ENCODE measurements at regions not wholly inside any gene's neighbourhood (a gene's known extent, or its start where the extent isn't known, plus 50 kb on each side); places are given as distances from the start of the nearest gene placed in this dataset.
A peak's percentile ranks its signal among the peaks of the same experiment; 100 is the strongest.

GRCh38 chr2:5057891-5058351 is 634.3 kb upstream of the SOX11 start:
- DNase-seq (ENCODE audit: low spot score) = no peak

GRCh38 chr2:5060956-5061355 is 631.2 kb upstream of the SOX11 start:
- DNase-seq (ENCODE audit: low spot score) = no peak

- no peak for DNase-seq (ENCODE audit: low spot score)
Measured at GRCh38 chr2:5064687-5065086, 627.5 kb upstream of the SOX11 start.

- DNase-seq (ENCODE audit: low spot score) = no peak
Measured at GRCh38 chr2:5067816-5068215, 624.4 kb upstream of the SOX11 start.

GRCh38 chr2:5070257-5070656 is 621.9 kb upstream of the SOX11 start:
- no peak for DNase-seq (ENCODE audit: low spot score)

GRCh38 chr2:5074733-5075132 is 617.5 kb upstream of the SOX11 start:
- no peak for DNase-seq (ENCODE audit: low spot score)

DNA sequence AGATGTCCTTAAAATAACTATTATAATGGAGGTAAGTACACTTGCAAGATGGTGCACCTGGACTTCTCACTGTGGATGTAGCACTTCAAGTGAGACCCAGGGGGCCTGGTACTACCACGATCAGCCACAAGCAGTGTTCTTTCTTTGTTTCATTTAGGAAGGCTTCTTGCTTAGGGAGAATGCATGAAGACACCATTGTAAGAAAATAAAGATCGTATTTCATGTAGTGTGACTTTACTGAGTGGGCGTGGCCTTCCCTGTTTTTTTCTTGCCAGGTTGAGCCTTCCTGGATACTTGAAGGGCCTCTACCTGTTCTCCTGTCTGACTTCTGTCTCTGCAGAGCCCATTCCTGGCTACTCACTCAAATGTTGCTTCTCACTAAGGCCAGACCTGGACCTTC is 615.6 kb upstream of the SOX11 start:
- no peak for DNase-seq (ENCODE audit: low spot score)

DNA sequence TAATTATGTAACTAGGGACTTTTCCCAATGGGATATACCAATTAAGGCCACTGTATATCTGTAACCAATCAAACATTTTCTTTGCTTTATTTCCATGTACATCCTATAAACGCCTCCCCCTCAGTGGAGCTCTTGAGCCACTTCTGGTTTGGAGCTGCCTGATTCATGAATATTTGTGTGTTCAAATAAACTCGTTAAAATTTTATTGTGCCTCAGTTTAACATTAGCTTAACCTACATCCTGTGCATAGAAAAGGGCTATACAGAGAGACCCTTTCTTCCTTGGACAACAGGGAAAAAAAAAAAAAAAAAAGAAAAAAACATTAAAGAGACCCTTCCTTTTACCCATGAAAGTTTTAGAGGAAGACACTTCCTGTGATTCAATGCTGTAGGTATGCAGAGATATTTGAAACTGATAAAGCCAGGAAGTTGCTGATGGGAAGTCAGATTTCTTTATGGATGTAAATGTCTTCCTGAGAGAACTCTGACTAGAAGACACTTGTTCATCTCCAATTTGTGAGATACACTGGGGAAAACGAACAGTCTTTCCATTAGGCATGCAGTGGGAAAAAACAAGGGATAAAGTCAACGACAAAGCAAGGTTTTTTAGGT is 614.6 kb upstream of the SOX11 start:
- DNase-seq (ENCODE audit: low spot score) = no peak

GRCh38 chr2:5083402-5083801 is 608.8 kb upstream of the SOX11 start:
- no peak for DNase-seq (ENCODE audit: low spot score)

- peak; percentile 19 for DNase-seq (ENCODE audit: low spot score)
Measured at GRCh38 chr2:5089409-5089808, 602.8 kb upstream of the SOX11 start.

DNA sequence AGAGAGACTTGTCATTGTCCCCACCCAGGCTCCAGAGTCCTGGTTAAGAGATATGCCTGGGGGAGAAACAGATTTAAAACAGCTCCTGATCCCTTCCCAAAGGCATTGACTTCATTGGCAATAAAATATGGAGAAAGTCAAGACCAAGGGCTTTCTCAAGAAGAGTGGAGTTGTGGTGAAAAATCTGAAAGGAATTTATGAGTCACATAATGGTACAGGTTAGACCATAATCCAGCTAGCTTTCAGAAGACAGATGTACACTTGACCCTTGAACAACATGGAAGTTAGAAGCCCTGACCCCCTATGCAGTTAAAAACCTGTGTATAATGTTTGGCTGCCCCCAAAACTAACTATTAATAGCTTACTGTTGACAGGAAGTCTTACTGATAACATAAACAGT is 599.1 kb upstream of the SOX11 start:
- no peak for DNase-seq (ENCODE audit: low spot score)

DNA sequence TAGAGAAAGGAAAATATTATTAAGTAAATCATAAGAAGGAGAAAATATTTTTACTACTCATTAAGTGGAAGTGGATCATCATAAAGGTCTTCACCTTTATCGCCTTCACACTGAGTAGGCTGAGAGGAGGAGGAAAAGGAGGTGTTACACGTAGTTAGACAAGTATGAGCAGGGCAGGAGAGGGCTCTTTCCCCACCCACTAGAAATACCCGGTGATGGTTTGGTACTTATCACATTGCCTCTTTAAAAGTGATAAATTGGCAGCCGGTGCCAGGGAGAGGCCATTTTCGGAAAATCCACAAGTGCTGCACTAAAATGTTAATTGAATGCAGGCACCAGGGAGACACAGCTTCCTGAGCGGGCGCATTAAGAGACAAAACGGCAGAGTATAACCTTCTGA is 598.7 kb upstream of the SOX11 start:
- DNase-seq (ENCODE audit: low spot score) = no peak

GRCh38 chr2:5094192-5094591 is 598.0 kb upstream of the SOX11 start:
- no peak for DNase-seq (ENCODE audit: low spot score)

GRCh38 chr2:5098286-5098685 is 593.9 kb upstream of the SOX11 start:
- no peak for DNase-seq (ENCODE audit: low spot score)

GRCh38 chr2:5102823-5103222 is 589.4 kb upstream of the SOX11 start:
- no peak for DNase-seq (ENCODE audit: low spot score)

DNA sequence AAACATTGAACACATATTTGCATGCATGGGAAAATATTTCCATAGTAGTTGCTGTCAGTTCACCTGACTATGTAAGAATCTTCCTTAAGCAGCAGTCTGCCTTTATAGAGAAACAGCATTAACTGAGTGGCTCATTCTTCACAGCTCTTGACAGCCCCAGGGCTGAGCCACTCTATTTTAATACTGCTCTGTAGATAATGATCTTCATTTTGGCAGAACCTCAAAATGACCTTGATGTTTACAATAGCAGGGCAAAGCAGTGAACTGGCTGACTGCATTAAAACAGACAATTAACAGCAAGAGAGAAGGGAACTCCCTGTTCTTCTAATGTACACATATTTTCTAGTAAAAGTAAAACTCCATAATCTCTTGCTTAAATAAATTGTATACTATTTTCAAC is 580.6 kb upstream of the SOX11 start:
- DNase-seq (ENCODE audit: low spot score) = peak; percentile 77

DNA sequence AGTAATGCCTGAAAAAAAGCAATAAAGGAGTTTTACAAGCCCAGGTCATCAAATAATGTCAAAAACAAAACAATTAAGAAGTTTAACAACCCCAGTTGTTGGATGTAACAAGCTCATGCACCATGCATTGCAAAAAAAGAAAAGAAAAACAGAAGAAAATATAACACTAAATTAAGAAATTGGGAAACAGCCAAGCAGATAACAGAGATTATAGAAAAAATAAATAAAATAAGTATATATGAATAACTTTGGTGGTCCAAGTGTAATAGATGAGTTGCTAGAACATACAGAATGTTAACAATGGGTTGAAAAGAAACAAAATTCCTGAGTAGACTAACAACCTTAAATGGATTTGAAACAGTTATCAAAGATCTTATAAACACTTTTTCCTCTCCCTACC is 573.1 kb upstream of the SOX11 start:
- no peak for DNase-seq (ENCODE audit: low spot score)

GRCh38 chr2:5121121-5121520 is 571.1 kb upstream of the SOX11 start:
- DNase-seq (ENCODE audit: low spot score) = peak; percentile 15

GRCh38 chr2:5121642-5122041 is 570.5 kb upstream of the SOX11 start:
- DNase-seq (ENCODE audit: low spot score) = peak; percentile 80

DNA sequence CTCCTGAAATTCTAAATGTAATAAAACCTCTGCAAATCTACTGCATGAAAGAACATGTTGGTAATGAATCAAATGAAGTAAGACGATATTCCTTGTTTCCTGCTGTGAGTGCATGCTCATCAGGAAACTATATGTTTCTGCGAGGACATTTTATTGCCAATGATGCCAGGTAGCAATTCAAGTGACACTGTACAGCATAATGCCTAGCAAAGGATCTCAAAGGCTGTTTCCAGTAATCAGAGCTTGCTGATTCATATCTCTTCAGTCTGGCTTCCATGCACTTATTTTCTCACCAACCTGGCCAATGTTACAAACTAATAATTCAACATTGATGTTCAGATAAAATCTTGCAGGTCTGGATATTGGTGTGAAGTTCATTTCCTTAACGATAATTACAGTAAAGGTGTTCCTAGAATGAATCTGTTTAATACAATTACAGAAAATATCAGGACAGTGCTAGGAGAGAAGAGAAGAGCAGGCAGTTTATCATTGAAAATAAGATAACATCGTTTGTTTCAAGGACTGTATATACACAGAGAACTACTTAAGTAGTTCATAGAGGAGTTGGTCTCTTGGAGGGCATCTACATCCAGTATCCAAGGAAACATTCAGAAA is 568.5 kb upstream of the SOX11 start:
- peak; percentile 79 for DNase-seq (ENCODE audit: low spot score)

GRCh38 chr2:5125017-5125730 is 567.0 kb upstream of the SOX11 start:
- no peak for DNase-seq (ENCODE audit: low spot score)

GRCh38 chr2:5132281-5132680 is 559.9 kb upstream of the SOX11 start:
- DNase-seq (ENCODE audit: low spot score) = no peak

DNA sequence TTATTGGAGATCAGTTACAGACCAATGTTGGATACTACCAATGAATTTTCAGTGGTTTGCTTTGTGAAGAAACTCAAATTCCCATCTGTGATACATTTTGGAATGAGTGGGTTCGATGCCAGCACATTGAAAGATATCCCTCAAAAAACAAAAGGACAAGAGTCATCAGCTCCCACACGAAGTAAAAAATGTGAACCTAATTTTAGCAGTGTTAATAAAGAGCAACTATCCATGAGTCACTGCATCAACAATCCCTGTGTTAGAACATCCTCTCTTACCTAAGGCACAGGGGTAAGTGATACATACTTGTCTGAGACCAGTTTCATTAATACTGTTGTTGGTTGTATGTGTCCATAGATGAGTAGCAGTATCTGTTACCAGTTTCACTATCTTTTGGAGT is 551.8 kb upstream of the SOX11 start:
- no peak for DNase-seq (ENCODE audit: low spot score)
